ENCODE measurements at regions not wholly inside any gene's neighbourhood (a gene's known extent, or its start where the extent isn't known, plus 50 kb on each side); places are given as distances from the start of the nearest gene placed in this dataset.

- DNase-seq (ENCODE audit: low spot score), result no peak
Measured at GRCh38 chr4:187602339-187603092, 393.1 kb upstream of the ZFP42 start.

- DNase-seq (ENCODE audit: low spot score), result no peak
Measured at GRCh38 chr4:187603093-187604025, 392.2 kb upstream of the ZFP42 start.

- DNase-seq (ENCODE audit: low spot score), result no peak
Measured at GRCh38 chr4:187604984-187605383, 390.6 kb upstream of the ZFP42 start.

- DNase-seq (ENCODE audit: low spot score), result peak; percentile 9
Measured at GRCh38 chr4:187606581-187606980, 389.0 kb upstream of the ZFP42 start.

GRCh38 chr4:187608001-187608421, 387.6 kb upstream of the ZFP42 start:
- DNase-seq (ENCODE audit: low spot score), result no peak

- DNase-seq (ENCODE audit: low spot score), result no peak
Measured at GRCh38 chr4:187612301-187612700, 383.3 kb upstream of the ZFP42 start.

- DNase-seq (ENCODE audit: low spot score), result no peak
Measured at GRCh38 chr4:187613089-187613839, 382.3 kb upstream of the ZFP42 start.

GRCh38 chr4:187615972-187616371, 379.6 kb upstream of the ZFP42 start:
- no peak for DNase-seq (ENCODE audit: low spot score)

GRCh38 chr4:187617113-187617512, 378.5 kb upstream of the ZFP42 start:
- no peak for DNase-seq (ENCODE audit: low spot score)

- no peak for DNase-seq (ENCODE audit: low spot score)
Measured at GRCh38 chr4:187618701-187619281, 376.8 kb upstream of the ZFP42 start.

GRCh38 chr4:187619319-187619718, 376.3 kb upstream of the ZFP42 start:
- DNase-seq (ENCODE audit: low spot score), result no peak

GRCh38 chr4:187632260-187632995, 363.1 kb upstream of the ZFP42 start:
- no peak for DNase-seq (ENCODE audit: low spot score)

- no peak for DNase-seq (ENCODE audit: low spot score)
Measured at GRCh38 chr4:187633245-187633644, 362.3 kb upstream of the ZFP42 start.

GRCh38 chr4:187656959-187657358, 338.6 kb upstream of the ZFP42 start:
- DNase-seq (ENCODE audit: low spot score), result no peak

GRCh38 chr4:187663076-187663475, 332.5 kb upstream of the ZFP42 start:
- DNase-seq (ENCODE audit: low spot score), result no peak

GRCh38 chr4:187664011-187664410, 331.6 kb upstream of the ZFP42 start:
- DNase-seq (ENCODE audit: low spot score), result no peak

- no peak for DNase-seq (ENCODE audit: low spot score)
Measured at GRCh38 chr4:187665086-187665485, 330.5 kb upstream of the ZFP42 start.

- DNase-seq (ENCODE audit: low spot score), result no peak
Measured at GRCh38 chr4:187666034-187666433, 329.5 kb upstream of the ZFP42 start.

- DNase-seq (ENCODE audit: low spot score), result no peak
Measured at GRCh38 chr4:187666697-187667494, 328.7 kb upstream of the ZFP42 start.

- DNase-seq (ENCODE audit: low spot score), result no peak
Measured at GRCh38 chr4:187668526-187669082, 327.0 kb upstream of the ZFP42 start.

Data from germinal center (tissue), 1 donor.